Sigmoid colon (tissue), 6 donors: ENCODE measurements at regions not wholly inside any gene's neighbourhood (a gene's known extent, or its start where the extent isn't known, plus 50 kb on each side); places are given as distances from the start of the nearest gene placed in this dataset.

Experiments
- DNase-seq: peaks from one replicate; pipeline ENCODE4 v3.0.0-alpha.2; 2019
- H3K27ac ChIP-seq, 4 donors: fragments of 200-600 bp; sonication (generic); one replicate each; pipeline ENCODE4 v1.5.1; 2016 to 2019; ENCODE audit warnings: mild to moderate bottlenecking in 1 of 4
- H3K27me3 ChIP-seq, 3 donors: fragments of 200-600 bp; sonication (generic); one replicate each; pipeline ENCODE4 v1.5.1; 2019; ENCODE audit warnings: mild to moderate bottlenecking in 1 of 3
- H3K36me3 ChIP-seq, 4 donors: fragments of 200-600 bp; sonication (generic); one replicate each; pipeline ENCODE4 v1.5.1; 2016 to 2019
- H3K4me1 ChIP-seq, 4 donors: fragments of 200-600 bp; sonication (generic); one replicate each; pipeline ENCODE4 v1.5.1; 2017 to 2019
- H3K4me3 ChIP-seq, 4 donors: fragments of 200-600 bp; sonication (generic); one replicate each; pipeline ENCODE4 v1.5.1; 2017 to 2019; ENCODE audit warnings: mild to moderate bottlenecking in 2 of 4, moderate library complexity in 1 of 4
- H3K9me3 ChIP-seq, 4 donors: fragments of 200-600 bp in 3 of 4; sonication (generic) in 3 of 4; one replicate each; pipeline versions ENCODE4 v1.5.1 to v1.6.1; 2013 to 2019
- EP300 ChIP-seq, 4 donors: sonication (generic); formaldehyde crosslinking; IDR thresholded peaks; one replicate each; pipeline ENCODE4 v1.6.1; 2017; ENCODE audit warnings: antibody characterized with exemption in 4 of 4
- POLR2A ChIP-seq, 2 donors: fragments of 450-650 bp; IDR thresholded peaks; one replicate each; pipeline ENCODE4 v1.6.1; 2016; ENCODE audit warnings: antibody characterized with exemption in 2 of 2, mild to moderate bottlenecking in 2 of 2, moderate library complexity in 2 of 2
- POLR2AphosphoS5 ChIP-seq, 4 donors: sonication (generic); formaldehyde crosslinking; IDR thresholded peaks; one replicate each; pipeline ENCODE4 v1.6.1; 2017; ENCODE audit warnings: antibody characterized with exemption in 4 of 4
- WGBS, 2 donors: extraction: QIAGEN DNeasy Blood & Tissue Kit; methylation state at CpG; one replicate each; pipeline ENCODE4 v1.1.7; 2013; 5-methylcytosine and 5-hydroxymethylcytosine counted together
- intact Hi-C: fragments of 100-400 bp; cut with DNase I; formaldehyde crosslinking; loops from one replicate; pipeline ENCODE4 v1.15.1; 2023
- TF ChIP-seq, protein P1 (sequence below), 4 experiments: fragments of 450-650 bp in 3 of 4; fragments of 200-600 bp in 1 of 4; IDR thresholded peaks; one replicate each; pipeline ENCODE4 v1.5.1; 2016 to 2019; ENCODE audit warnings: antibody characterized with exemption in 4 of 4, mild to moderate bottlenecking in 3 of 4, moderate library complexity in 2 of 4
- donor health status: healthy with polysubstance abuse.
- donor health status: healthy.

DNA sequence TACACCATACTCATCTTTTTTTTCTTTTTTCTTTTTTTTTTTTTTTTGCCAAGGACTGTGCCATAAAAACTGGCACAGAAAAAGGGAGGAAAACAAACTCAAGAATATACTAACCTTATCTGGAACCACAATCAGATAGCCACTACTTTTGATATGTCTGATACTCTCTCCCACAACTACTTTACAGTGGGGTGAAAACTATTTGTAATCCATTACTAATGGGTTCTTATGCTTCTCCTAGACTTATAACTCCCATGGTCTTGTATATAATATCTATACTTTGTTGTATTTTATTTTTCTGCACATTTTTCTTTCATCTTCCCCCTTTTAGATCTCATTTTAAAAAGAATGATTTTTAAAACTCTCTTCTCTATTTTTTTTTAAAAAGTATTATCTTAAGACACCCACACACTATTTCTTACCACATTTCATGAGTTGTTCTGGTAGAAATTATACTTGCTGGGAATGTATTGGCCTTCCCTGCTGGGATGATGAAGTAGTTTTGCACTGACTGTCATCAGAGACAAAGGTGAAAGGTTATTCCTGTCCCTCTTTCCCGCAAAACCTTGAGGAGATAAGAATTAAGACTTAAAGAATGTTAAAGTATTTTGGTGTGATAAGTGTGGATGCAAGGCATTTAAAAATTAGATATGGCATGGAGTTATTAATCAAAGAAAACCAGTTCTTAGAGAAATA is 146.7 kb upstream of the KLF12 start:
- TF ChIP-seq POLR2AphosphoS5 (IDR thresholded peaks at IDR 0.05) (no peak), POLR2A (IDR thresholded peaks at IDR 0.05) (no peak)
- TF ChIP-seq, protein P1, sequence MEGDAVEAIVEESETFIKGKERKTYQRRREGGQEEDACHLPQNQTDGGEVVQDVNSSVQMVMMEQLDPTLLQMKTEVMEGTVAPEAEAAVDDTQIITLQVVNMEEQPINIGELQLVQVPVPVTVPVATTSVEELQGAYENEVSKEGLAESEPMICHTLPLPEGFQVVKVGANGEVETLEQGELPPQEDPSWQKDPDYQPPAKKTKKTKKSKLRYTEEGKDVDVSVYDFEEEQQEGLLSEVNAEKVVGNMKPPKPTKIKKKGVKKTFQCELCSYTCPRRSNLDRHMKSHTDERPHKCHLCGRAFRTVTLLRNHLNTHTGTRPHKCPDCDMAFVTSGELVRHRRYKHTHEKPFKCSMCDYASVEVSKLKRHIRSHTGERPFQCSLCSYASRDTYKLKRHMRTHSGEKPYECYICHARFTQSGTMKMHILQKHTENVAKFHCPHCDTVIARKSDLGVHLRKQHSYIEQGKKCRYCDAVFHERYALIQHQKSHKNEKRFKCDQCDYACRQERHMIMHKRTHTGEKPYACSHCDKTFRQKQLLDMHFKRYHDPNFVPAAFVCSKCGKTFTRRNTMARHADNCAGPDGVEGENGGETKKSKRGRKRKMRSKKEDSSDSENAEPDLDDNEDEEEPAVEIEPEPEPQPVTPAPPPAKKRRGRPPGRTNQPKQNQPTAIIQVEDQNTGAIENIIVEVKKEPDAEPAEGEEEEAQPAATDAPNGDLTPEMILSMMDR (IDR thresholded peaks at IDR 0.05) = no peak
- Histone ChIP-seq H3K9me3 (no peaks in the 10 kb centered on the region), H3K4me1 (no peaks in the 10 kb centered on the region), H3K27me3 (no peaks in the 10 kb centered on the region), H3K27ac (no peak overlapping the region), H3K4me3 (no peak overlapping the region), H3K36me3 (no peaks in the 10 kb centered on the region)
- no peak for DNase-seq
- intact Hi-C loops = loop anchor here (10.0 kb wide), 1 partner anchor 944 kb away; no protein-coding TSS in a partner anchor
- 90 to 93% methylated on average over 1 of the region's 1 CpG for WGBS, 2 donors

DNA sequence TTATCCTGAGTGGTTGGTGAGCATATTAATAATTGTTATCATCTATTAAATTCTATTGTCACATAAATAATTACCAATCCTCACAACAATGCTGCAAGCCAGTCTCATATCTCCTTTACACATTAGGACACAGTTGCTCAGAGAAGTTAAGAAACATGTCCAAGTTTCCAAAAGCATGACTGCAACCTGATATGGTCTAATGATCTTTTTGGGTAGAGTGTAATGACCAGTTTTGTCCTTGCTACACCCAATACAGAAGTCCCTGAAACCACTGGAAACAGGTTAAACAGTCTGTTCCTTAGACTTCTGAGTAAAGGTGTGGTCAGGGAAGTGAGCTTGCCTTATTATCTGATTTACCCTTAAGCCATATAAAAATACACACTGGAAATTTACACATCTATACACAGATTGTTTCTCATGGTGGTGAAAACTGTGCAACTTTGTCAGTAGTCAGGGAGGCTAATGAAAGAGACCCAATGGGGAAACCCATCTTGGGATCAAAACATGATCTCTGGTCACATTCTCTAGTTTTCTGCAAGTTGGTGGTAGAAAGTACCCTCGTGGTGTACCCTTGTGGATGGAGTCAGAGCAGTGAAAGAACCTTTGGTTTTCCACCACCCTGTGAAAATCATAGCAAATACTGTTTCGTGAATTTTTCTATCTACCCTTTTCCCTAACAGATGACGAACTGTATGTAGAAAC is 146.0 kb upstream of the KLF12 start:
- intact Hi-C loops = loop anchor here (10.0 kb wide), 1 partner anchor 945 kb away; no protein-coding TSS in a partner anchor
- WGBS, 2 donors = 84 to 88% methylated on average over 3 of the region's 3 CpGs
- no peaks in the 10 kb centered on the region for H3K9me3 ChIP-seq
- no peaks in the 10 kb centered on the region for H3K4me1 ChIP-seq
- no peak overlapping the region for H3K4me3 ChIP-seq
- TF ChIP-seq POLR2A (IDR thresholded peaks at IDR 0.05) (no peak), EP300 (IDR thresholded peaks at IDR 0.05) (no peak), POLR2AphosphoS5 (IDR thresholded peaks at IDR 0.05) (no peak)
- TF ChIP-seq, protein P1 (IDR thresholded peaks at IDR 0.05) = no peak
- H3K36me3 ChIP-seq = no peaks in the 10 kb centered on the region
- no peaks in the 10 kb centered on the region for H3K27me3 ChIP-seq
- DNase-seq = no peak
- no peak overlapping the region for H3K27ac ChIP-seq

DNA sequence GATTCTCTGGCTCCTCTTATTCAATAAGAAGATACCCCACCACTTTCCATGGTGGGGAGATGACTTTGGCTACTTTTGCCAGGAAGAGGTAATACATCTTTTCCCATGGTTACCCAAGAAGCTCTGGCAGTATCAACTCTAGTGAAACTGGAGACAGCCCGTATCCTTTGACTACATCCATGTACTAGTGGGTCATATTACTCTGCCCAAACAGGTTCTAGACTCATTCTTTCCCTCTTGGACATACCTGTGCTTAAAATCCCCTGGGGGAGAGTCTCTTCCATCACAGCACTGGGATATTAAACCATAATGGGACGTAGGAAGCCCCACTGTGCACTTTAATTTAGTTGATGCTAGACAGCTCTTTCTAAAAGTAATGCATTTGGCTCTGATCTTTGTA is 144.7 kb upstream of the KLF12 start:
- Histone ChIP-seq H3K4me1 (no peaks in the 10 kb centered on the region), H3K27me3 (no peaks in the 10 kb centered on the region), H3K4me3 (no peak overlapping the region), H3K27ac (no peak overlapping the region), H3K36me3 (no peaks in the 10 kb centered on the region), H3K9me3 (no peaks in the 10 kb centered on the region)
- DNase-seq = no peak
- intact Hi-C loops = no loop called here
- 97 to 100% methylated on average over 2 of the region's 2 CpGs for WGBS, 2 donors
- TF ChIP-seq, protein P1 (IDR thresholded peaks at IDR 0.05) = no peak
- TF ChIP-seq EP300 (IDR thresholded peaks at IDR 0.05) (no peak), POLR2A (IDR thresholded peaks at IDR 0.05) (no peak), POLR2AphosphoS5 (IDR thresholded peaks at IDR 0.05) (no peak)

DNA sequence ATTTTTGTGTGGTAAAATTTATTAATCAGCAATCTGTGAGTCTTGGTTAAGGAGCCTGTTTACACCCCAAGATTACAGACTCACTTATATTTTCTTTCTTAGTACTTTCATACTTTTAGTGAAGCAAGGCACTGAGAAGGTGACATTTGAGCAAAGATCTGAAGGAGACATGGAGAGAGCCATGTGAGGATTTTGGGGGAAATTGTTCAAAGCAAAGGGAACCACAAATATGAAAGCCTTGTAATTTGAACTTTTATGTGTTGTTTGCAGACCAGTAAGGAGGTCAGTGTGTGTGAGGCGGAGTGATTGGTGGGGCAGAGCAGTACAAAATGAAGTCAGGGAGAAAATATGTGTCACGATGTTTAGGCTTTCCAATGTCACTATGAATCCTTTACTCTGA is 140.7 kb upstream of the KLF12 start:
- Histone ChIP-seq H3K4me3 (no peak overlapping the region), H3K36me3 (no peaks in the 10 kb centered on the region), H3K4me1 (no peaks in the 10 kb centered on the region), H3K27ac (no peak overlapping the region), H3K9me3 (peaks cover 0 to 1% (median 0%) of the 10 kb centered on the region in 4 donors), H3K27me3 (no peaks in the 10 kb centered on the region)
- WGBS, 2 donors = 81 to 89% methylated on average over 2 of the region's 2 CpGs
- no peak for DNase-seq
- intact Hi-C loops = no loop called here
- no peak for TF ChIP-seq POLR2AphosphoS5 (IDR thresholded peaks at IDR 0.05)
- no peak for TF ChIP-seq EP300 (IDR thresholded peaks at IDR 0.05)
- no peak for TF ChIP-seq POLR2A (IDR thresholded peaks at IDR 0.05)
- TF ChIP-seq, protein P1 (IDR thresholded peaks at IDR 0.05) = no peak
